MCF 10A (cell line): ENCODE measurements at regions not wholly inside any gene's neighbourhood (a gene's known extent, or its start where the extent isn't known, plus 50 kb on each side); places are given as distances from the start of the nearest gene placed in this dataset.

Source experiments
- BruUV-seq: library from RNA; stranded (reverse); fragments of 400-500 nt; replicated peaks from 2 replicates; lab custom pipeline; 2021; lab: Mats Ljungman, UMichigan
- CTCF ChIA-PET: fragments of 300-600 bp; sonication (Branson Sonifier 250); formaldehyde crosslinking; extraction: SDS; loops from one replicate; lab custom pipeline; 2021; ENCODE audit warnings: antibody characterized with exemption, inconsistent platforms; lab: Yijun Ruan, JAX
- POLR2A ChIA-PET: fragments of 300-600, 350-650 bp; sonication (Branson Sonifier 250); formaldehyde crosslinking; extraction: SDS; loops from one replicate; lab custom pipeline; 2020; ENCODE audit warnings: antibody characterized with exemption, inconsistent platforms; lab: Yijun Ruan, JAX
- DNase-seq: peaks from one replicate; pipeline ENCODE4 v3.0.0-alpha.2; 2018; ENCODE audit not compliant: unreplicated experiment
- H3K27ac Mint-ChIP-seq: one replicate; pipeline ENCODE4 v1.8.0; 2022; ENCODE audit warnings: mild to moderate bottlenecking, low read depth, mixed read lengths; ENCODE audit not compliant: unreplicated experiment
- H3K27me3 Mint-ChIP-seq: one replicate; pipeline ENCODE4 v1.8.0; 2022; ENCODE audit warnings: mixed read lengths; ENCODE audit not compliant: insufficient read depth, unreplicated experiment
- H3K36me3 Mint-ChIP-seq: one replicate; pipeline ENCODE4 v1.8.0; 2022; ENCODE audit warnings: mild to moderate bottlenecking, moderate library complexity, mixed read lengths; ENCODE audit not compliant: insufficient read depth, unreplicated experiment
- H3K4me1 Mint-ChIP-seq: one replicate; pipeline ENCODE4 v1.8.0; 2022; ENCODE audit warnings: mixed read lengths; ENCODE audit not compliant: insufficient read depth, unreplicated experiment
- H3K4me3 Mint-ChIP-seq: one replicate; pipeline ENCODE4 v1.8.0; 2022; ENCODE audit warnings: mild to moderate bottlenecking, moderate library complexity, mixed read lengths; ENCODE audit not compliant: unreplicated experiment
- H3K9me3 Mint-ChIP-seq: one replicate; pipeline ENCODE4 v1.8.0; 2022; ENCODE audit warnings: mixed read lengths; ENCODE audit not compliant: unreplicated experiment
- CTCF ChIP-seq: fragments of 200-600 bp; IDR thresholded peaks from one replicate; pipeline ENCODE4 v1.8.0; 2022; ENCODE audit warnings: antibody characterized with exemption, mild to moderate bottlenecking; ENCODE audit not compliant: unreplicated experiment
- intact Hi-C: fragments of 100-400 bp; cut with micrococcal nuclease; formaldehyde crosslinking; loops from 2 replicates; pipeline ENCODE4 v1.14.1; 2022

- no peak for DNase-seq
- TF ChIP-seq CTCF: no peak
- H3K4me3 Mint-ChIP-seq: no peak overlapping the region
- H3K36me3 Mint-ChIP-seq: peaks cover 22% of the 10 kb centered on the region
- ChIA-PET CTCF (no interaction called here), POLR2A (interaction anchor here (0.6 to 6.9 kb wide), 5 partner anchors 42 to 148 kb away, joined by 3 to 198 read pairs (median 19); partner anchors contain the start of gene NFE2L2)
- no peaks in the 10 kb centered on the region for H3K27me3 Mint-ChIP-seq
- BruUV-seq: no TSS peak
- H3K4me1 Mint-ChIP-seq: peaks cover 29% of the 10 kb centered on the region
- intact Hi-C loops: no loop called here
- no peak overlapping the region for H3K27ac Mint-ChIP-seq
- H3K9me3 Mint-ChIP-seq: no peaks in the 10 kb centered on the region
Measured at GRCh38 chr2:177317857-177318256, 53.3 kb upstream of the NFE2L2 start.

GRCh38 chr2:177318613-177319012, 54.1 kb upstream of the NFE2L2 start:
- TF ChIP-seq CTCF: no peak
- intact Hi-C loops: no loop called here
- ChIA-PET POLR2A (interaction anchor here (6.9 kb wide), 2 partner anchors 47 to 53 kb away, joined by 71 to 198 read pairs; partner anchors contain the start of gene NFE2L2), CTCF (no interaction called here)
- H3K4me1 Mint-ChIP-seq: peaks cover 21% of the 10 kb centered on the region
- BruUV-seq: no TSS peak
- no peak overlapping the region for H3K4me3 Mint-ChIP-seq
- DNase-seq: no peak
- H3K9me3 Mint-ChIP-seq: no peaks in the 10 kb centered on the region
- H3K36me3 Mint-ChIP-seq: peaks cover 15% of the 10 kb centered on the region
- no peak overlapping the region for H3K27ac Mint-ChIP-seq
- no peaks in the 10 kb centered on the region for H3K27me3 Mint-ChIP-seq

- intact Hi-C loops: no loop called here
Measured at GRCh38 chr2:177320596-177320995, 56.1 kb upstream of the NFE2L2 start.

GRCh38 chr2:177322801-177323261, 58.3 kb upstream of the NFE2L2 start:
- ChIA-PET POLR2A (interaction anchor here (0.7 to 3.2 kb wide), 8 partner anchors 8 to 174 kb away, joined by 3 to 20 read pairs (median 4); partner anchors contain the start of gene NFE2L2), CTCF (interaction anchor here (0.7 kb wide), 2 partner anchors 10 to 144 kb away, joined by 3 read pairs; no protein-coding TSS in a partner anchor)
- H3K4me1 Mint-ChIP-seq: no peaks in the 10 kb centered on the region
- peaks cover 15% of the 10 kb centered on the region for H3K36me3 Mint-ChIP-seq
- DNase-seq: peak; percentile 88
- intact Hi-C loops: no loop called here
- H3K27ac Mint-ChIP-seq: peak overlapping the region; percentile 46
- TF ChIP-seq CTCF: no peak
- H3K4me3 Mint-ChIP-seq: no peak overlapping the region
- BruUV-seq: no TSS peak
- H3K9me3 Mint-ChIP-seq: no peaks in the 10 kb centered on the region
- H3K27me3 Mint-ChIP-seq: no peaks in the 10 kb centered on the region

More at GRCh38 chr2:177320596-177320995, 56.1 kb upstream of the NFE2L2 start:
- Mint-ChIP-seq H3K27me3 (no peaks in the 10 kb centered on the region), H3K4me3 (no peak overlapping the region), H3K36me3 (peaks cover 15% of the 10 kb centered on the region), H3K9me3 (no peaks in the 10 kb centered on the region), H3K27ac (no peak overlapping the region), H3K4me1 (peaks cover 5% of the 10 kb centered on the region)
- CTCF ChIA-PET: interaction anchor here (0.6 to 1.4 kb wide), 3 partner anchors 8 to 749 kb away, joined by 3 to 4 read pairs (median 4); no protein-coding TSS in a partner anchor
- no TSS peak for BruUV-seq
- DNase-seq: no peak
- TF ChIP-seq CTCF: no peak
- POLR2A ChIA-PET: interaction anchor here (0.6 to 3.2 kb wide), 5 partner anchors 43 to 140 kb away, joined by 3 to 20 read pairs (median 4); partner anchors contain the start of gene NFE2L2
